MM.1S (cell line): ENCODE measurements at regions not wholly inside any gene's neighbourhood (a gene's known extent, or its start where the extent isn't known, plus 50 kb on each side); places are given as distances from the start of the nearest gene placed in this dataset.

Experiments used
- DNase-seq: peaks from one replicate; pipeline ENCODE4 v3.0.0-alpha.2; 2015
- H2AFZ ChIP-seq: fragments of 300-600 bp; sonication (generic); 2 replicates; pipeline ENCODE4 v1.6.0; 2016; ENCODE audit warnings: antibody characterized with exemption, low read length
- H3F3A ChIP-seq: fragments of 300-600 bp; sonication (generic); 2 replicates; pipeline ENCODE4 v1.6.1; 2016; ENCODE audit warnings: mild to moderate bottlenecking, antibody characterized with exemption, low read length, moderate library complexity, mixed read lengths; ENCODE audit not compliant: insufficient read depth
- H3K27ac ChIP-seq: fragments of 300-600 bp; sonication (generic); 2 replicates; pipeline ENCODE4 v1.5.1; 2016; ENCODE audit warnings: mild to moderate bottlenecking, low read length
- H3K27me3 ChIP-seq: fragments of 300-600 bp; sonication (generic); replicated peaks from 2 replicates; pipeline ENCODE4 v1.6.0; 2016; ENCODE audit warnings: low read length; ENCODE audit not compliant: insufficient read depth
- H3K36me3 ChIP-seq: fragments of 300-600 bp; sonication (generic); replicated peaks from 2 replicates; pipeline ENCODE4 v1.6.1; 2016; ENCODE audit warnings: mild to moderate bottlenecking, low read length, mixed read lengths; ENCODE audit not compliant: insufficient read depth
- H3K4me1 ChIP-seq: fragments of 300-600 bp; sonication (generic); 2 replicates; pipeline ENCODE4 v1.6.1; 2016; ENCODE audit warnings: low read length, mixed read lengths
- H3K4me2 ChIP-seq: fragments of 300-600 bp; sonication (generic); 2 replicates; pipeline ENCODE4 v1.6.0; 2016; ENCODE audit warnings: low read depth, low read length
- H3K4me3 ChIP-seq: fragments of 300-600 bp; sonication (generic); 2 replicates; pipeline ENCODE4 v1.5.1; 2016; ENCODE audit warnings: low read length, mixed read lengths
- H3K79me2 ChIP-seq: fragments of 300-600 bp; sonication (generic); 2 replicates; pipeline ENCODE4 v1.6.1; 2016; ENCODE audit warnings: mixed run types, low read length, mixed read lengths
- H3K9ac ChIP-seq: fragments of 300-600 bp; sonication (generic); 2 replicates; pipeline ENCODE4 v1.6.1; 2016; ENCODE audit warnings: low read length, mixed read lengths
- H3K9me2 ChIP-seq: fragments of 300-600 bp; sonication (generic); replicated peaks from 2 replicates; pipeline ENCODE4 v1.6.1; 2016; ENCODE audit warnings: mild to moderate bottlenecking, low read length, mixed read lengths; ENCODE audit not compliant: insufficient read depth
- H3K9me3 ChIP-seq: fragments of 300-600 bp; sonication (generic); replicated peaks from 2 replicates; pipeline ENCODE4 v1.6.1; 2016; ENCODE audit warnings: mild to moderate bottlenecking, low read length, mixed read lengths; ENCODE audit not compliant: insufficient read depth
- H4K20me1 ChIP-seq: fragments of 300-600 bp; sonication (generic); 2 replicates; pipeline ENCODE4 v1.6.1; 2016; ENCODE audit warnings: mild to moderate bottlenecking, low read length, moderate library complexity, mixed read lengths; ENCODE audit not compliant: insufficient read depth
- CTCF ChIP-seq: fragments of 300-600 bp; sonication (generic); IDR thresholded peaks from 2 replicates; pipeline ENCODE4 v1.5.1; 2016; ENCODE audit warnings: antibody characterized with exemption, low read length, mixed read lengths
- EZH2 ChIP-seq: fragments of 300-600 bp; sonication (generic); optimal IDR thresholded peaks from 2 replicates; pipeline ENCODE3; 2017; ENCODE audit warnings: low read depth, mild to moderate bottlenecking, antibody characterized with exemption, low read length, mixed read lengths
- EZH2phosphoT487 ChIP-seq: fragments of 300-600 bp; sonication (generic); IDR thresholded peaks from 2 replicates; pipeline ENCODE4 v1.6.1; 2018; ENCODE audit warnings: antibody characterized with exemption, low read length

GRCh38 chr3:81199587-81199986 is 561.9 kb downstream of the GBE1 start:
- no peak overlapping the region for H2AFZ ChIP-seq
- H3K4me3 ChIP-seq: no peak overlapping the region
- H3K79me2 ChIP-seq: no peaks in the 10 kb centered on the region
- no peaks in the 10 kb centered on the region for H3F3A ChIP-seq
- no peak overlapping the region for H3K27ac ChIP-seq
- no peaks in the 10 kb centered on the region for H3K9me3 ChIP-seq
- TF ChIP-seq EZH2 (no peak), EZH2phosphoT487 (no peak), CTCF (no peak)
- no peak for DNase-seq
- no peak overlapping the region for H3K4me2 ChIP-seq
- H3K9ac ChIP-seq: no peak overlapping the region
- H3K27me3 ChIP-seq: no peaks in the 10 kb centered on the region
- no peaks in the 10 kb centered on the region for H4K20me1 ChIP-seq
- no peaks in the 10 kb centered on the region for H3K9me2 ChIP-seq
- H3K36me3 ChIP-seq: no peaks in the 10 kb centered on the region
- H3K4me1 ChIP-seq: no peaks in the 10 kb centered on the region

DNA sequence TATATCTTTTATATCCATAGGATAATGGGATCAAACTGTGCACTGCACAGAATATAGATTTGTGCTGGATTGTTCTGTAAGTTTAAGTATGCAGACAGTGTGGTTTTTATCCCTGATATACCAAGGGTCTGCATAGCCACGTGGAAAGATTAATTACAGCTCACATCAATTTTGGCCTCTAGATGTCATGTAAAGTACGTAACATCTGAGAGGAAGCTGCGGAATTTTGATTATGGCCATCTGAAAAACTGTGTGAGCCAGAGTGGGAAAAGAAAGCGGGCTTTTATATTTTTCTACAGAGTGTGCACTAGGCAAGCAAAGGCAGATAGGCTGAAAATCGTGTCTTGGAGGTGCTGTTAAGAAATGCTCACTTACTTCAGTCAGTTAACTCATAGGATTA is 562.7 kb downstream of the GBE1 start:
- H3K27me3 ChIP-seq: no peaks in the 10 kb centered on the region
- H3K4me3 ChIP-seq: no peak overlapping the region
- H2AFZ ChIP-seq: no peak overlapping the region
- H3K4me1 ChIP-seq: no peaks in the 10 kb centered on the region
- no peaks in the 10 kb centered on the region for H4K20me1 ChIP-seq
- no peak overlapping the region for H3K27ac ChIP-seq
- H3F3A ChIP-seq: no peaks in the 10 kb centered on the region
- H3K9me3 ChIP-seq: no peaks in the 10 kb centered on the region
- H3K79me2 ChIP-seq: no peaks in the 10 kb centered on the region
- no peak for DNase-seq
- no peak overlapping the region for H3K9ac ChIP-seq
- TF ChIP-seq CTCF (no peak), EZH2 (no peak), EZH2phosphoT487 (no peak)
- H3K9me2 ChIP-seq: no peaks in the 10 kb centered on the region
- no peak overlapping the region for H3K4me2 ChIP-seq
- no peaks in the 10 kb centered on the region for H3K36me3 ChIP-seq

DNA sequence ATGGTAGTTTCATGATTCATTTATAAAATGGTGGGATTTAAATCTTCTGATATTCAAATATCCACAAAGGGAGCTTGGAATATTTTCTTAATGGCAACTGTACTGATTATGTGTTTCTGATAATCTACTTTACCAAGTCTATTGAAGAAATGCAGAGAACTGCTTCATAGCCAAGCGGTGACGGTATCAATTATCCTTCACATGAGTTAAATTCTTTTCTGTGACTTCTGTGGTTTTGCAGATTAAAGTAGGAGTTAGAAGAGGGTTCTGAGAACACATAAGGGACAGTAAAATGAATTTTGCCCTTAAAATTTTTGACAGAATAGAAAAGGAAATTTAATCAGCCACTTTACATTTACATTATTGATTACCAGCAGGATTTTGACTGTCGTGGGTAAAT is 563.2 kb downstream of the GBE1 start:
- no peaks in the 10 kb centered on the region for H3K79me2 ChIP-seq

More for the DNA sequence above, 563.2 kb downstream of the GBE1 start:
- Histone ChIP-seq H3K4me3 (no peak overlapping the region), H3K27me3 (no peaks in the 10 kb centered on the region), H4K20me1 (no peaks in the 10 kb centered on the region), H3K9me3 (no peaks in the 10 kb centered on the region), H2AFZ (no peak overlapping the region), H3K4me1 (no peaks in the 10 kb centered on the region), H3K4me2 (no peak overlapping the region), H3F3A (no peaks in the 10 kb centered on the region), H3K36me3 (no peaks in the 10 kb centered on the region), H3K9me2 (no peaks in the 10 kb centered on the region), H3K9ac (no peak overlapping the region), H3K27ac (no peak overlapping the region)
- TF ChIP-seq EZH2phosphoT487 (no peak), CTCF (no peak), EZH2 (no peak)
- DNase-seq: no peak
